ENCODE measurements at regions not wholly inside any gene's neighbourhood (a gene's known extent, or its start where the extent isn't known, plus 50 kb on each side); places are given as distances from the start of the nearest gene placed in this dataset.

DNA sequence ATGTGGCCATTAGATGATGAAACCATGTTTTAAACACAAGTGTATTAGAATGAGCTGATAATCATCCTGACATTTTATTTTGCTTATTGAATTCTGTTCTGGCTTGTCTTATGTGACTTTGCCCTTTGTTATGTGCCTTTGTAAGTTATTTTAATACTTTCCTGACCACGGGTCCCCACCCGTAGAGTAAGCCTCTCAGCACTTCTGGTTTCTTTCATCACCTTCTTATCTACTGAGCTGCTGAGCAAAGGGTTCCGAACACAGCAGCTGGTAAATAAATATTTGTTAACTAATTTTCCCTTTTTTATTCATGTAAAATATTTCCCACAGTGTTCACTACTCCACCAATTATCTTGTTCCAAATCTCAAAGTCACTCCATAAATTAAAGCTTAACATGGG lies 1115.3 kb downstream of the SORCS3 start:
- TF ChIP-seq, protein P1, sequence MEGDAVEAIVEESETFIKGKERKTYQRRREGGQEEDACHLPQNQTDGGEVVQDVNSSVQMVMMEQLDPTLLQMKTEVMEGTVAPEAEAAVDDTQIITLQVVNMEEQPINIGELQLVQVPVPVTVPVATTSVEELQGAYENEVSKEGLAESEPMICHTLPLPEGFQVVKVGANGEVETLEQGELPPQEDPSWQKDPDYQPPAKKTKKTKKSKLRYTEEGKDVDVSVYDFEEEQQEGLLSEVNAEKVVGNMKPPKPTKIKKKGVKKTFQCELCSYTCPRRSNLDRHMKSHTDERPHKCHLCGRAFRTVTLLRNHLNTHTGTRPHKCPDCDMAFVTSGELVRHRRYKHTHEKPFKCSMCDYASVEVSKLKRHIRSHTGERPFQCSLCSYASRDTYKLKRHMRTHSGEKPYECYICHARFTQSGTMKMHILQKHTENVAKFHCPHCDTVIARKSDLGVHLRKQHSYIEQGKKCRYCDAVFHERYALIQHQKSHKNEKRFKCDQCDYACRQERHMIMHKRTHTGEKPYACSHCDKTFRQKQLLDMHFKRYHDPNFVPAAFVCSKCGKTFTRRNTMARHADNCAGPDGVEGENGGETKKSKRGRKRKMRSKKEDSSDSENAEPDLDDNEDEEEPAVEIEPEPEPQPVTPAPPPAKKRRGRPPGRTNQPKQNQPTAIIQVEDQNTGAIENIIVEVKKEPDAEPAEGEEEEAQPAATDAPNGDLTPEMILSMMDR (conservative IDR thresholded peaks at IDR 0.05; ENCODE audit: low read depth, low read length): no peak
- TF ChIP-seq, protein P2, sequence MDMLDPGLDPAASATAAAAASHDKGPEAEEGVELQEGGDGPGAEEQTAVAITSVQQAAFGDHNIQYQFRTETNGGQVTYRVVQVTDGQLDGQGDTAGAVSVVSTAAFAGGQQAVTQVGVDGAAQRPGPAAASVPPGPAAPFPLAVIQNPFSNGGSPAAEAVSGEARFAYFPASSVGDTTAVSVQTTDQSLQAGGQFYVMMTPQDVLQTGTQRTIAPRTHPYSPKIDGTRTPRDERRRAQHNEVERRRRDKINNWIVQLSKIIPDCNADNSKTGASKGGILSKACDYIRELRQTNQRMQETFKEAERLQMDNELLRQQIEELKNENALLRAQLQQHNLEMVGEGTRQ (IDR thresholded peaks at IDR 0.05; ENCODE audit: low read depth, low read length): no peak
- no peak for TF ChIP-seq POLR2A (IDR thresholded peaks at IDR 0.05; ENCODE audit: low read depth, low read length)
- TF ChIP-seq BHLHE40 (IDR thresholded peaks at IDR 0.05; ENCODE audit: low read depth, low read length): no peak
- no peak for TF ChIP-seq FOS (IDR thresholded peaks at IDR 0.05; ENCODE audit: low read depth, low read length)
- TF ChIP-seq CEBPB (IDR thresholded peaks at IDR 0.05; ENCODE audit: low read depth, low read length): no peak
- no peak for TF ChIP-seq MAZ (IDR thresholded peaks at IDR 0.05; ENCODE audit: borderline replicate concordance, low read depth, low read length)
